ENCODE measurements at regions not wholly inside any gene's neighbourhood (a gene's known extent, or its start where the extent isn't known, plus 50 kb on each side); places are given as distances from the start of the nearest gene placed in this dataset.

DNA sequence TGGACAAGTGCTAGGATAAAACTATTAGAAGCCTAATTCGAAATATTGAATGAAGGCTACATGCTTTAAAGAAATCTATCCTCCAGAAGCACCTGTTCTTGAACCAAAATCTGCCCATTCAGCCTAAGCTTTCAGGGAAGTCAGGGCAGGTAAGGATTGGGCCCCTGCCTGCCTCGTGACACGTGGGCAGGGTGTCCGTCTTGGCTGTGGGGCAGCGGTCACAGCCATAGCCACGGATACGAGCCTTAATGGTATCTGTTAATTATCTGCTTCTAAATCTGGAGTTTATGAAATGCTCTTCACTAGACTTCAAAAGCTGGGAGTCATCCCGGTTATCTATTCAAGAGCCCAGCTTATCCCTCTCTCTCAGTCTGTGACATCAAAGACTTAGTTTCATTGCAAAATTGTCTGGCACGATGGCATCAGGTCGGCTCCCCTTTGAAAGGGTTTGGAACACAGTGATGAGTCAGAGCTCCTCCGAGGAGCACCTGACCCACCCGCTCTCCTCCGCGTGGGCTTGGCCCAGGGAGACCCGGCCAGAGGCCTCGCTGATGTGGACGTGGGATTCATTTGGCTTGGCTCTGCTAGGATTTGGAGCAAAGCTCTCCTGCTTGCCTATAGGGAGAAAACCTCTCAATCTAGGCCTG, 135.9 kb downstream of the MACROH2A1 start:
- TF ChIP-seq EZH2 (IDR thresholded peaks at IDR 0.05; ENCODE audit: borderline replicate concordance, control insufficient read depth, low read depth, low read length) (no peak), SIN3A (IDR thresholded peaks at IDR 0.05; ENCODE audit: low read depth, low read length) (no peak), POLR2A (IDR thresholded peaks at IDR 0.05; ENCODE audit: low read depth, low read length) (no peak), CEBPB (IDR thresholded peaks at IDR 0.05; ENCODE audit: borderline replicate concordance in 1 of 2, low read depth in 2 of 2, low read length in 2 of 2) (no peak), BRCA1 (IDR thresholded peaks at IDR 0.05; ENCODE audit: low read depth, low read length) (no peak), KDM1A (IDR thresholded peaks at IDR 0.05; ENCODE audit: borderline replicate concordance) (no peak), SMAD1 (IDR thresholded peaks at IDR 0.05; ENCODE audit: low read depth, partially characterized antibody) (no peak), JUNB (IDR thresholded peaks at IDR 0.05) (no peak), MXI1 (IDR thresholded peaks at IDR 0.05; ENCODE audit: low read depth, low read length) (no peak), SMARCA5 (IDR thresholded peaks at IDR 0.05) (no peak)
- TF ChIP-seq, protein P1, sequence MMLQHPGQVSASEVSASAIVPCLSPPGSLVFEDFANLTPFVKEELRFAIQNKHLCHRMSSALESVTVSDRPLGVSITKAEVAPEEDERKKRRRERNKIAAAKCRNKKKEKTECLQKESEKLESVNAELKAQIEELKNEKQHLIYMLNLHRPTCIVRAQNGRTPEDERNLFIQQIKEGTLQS (IDR thresholded peaks at IDR 0.05; ENCODE audit: borderline replicate concordance, extremely low read depth, low read depth, low read length) = no peak
- TF ChIP-seq, protein P2, sequence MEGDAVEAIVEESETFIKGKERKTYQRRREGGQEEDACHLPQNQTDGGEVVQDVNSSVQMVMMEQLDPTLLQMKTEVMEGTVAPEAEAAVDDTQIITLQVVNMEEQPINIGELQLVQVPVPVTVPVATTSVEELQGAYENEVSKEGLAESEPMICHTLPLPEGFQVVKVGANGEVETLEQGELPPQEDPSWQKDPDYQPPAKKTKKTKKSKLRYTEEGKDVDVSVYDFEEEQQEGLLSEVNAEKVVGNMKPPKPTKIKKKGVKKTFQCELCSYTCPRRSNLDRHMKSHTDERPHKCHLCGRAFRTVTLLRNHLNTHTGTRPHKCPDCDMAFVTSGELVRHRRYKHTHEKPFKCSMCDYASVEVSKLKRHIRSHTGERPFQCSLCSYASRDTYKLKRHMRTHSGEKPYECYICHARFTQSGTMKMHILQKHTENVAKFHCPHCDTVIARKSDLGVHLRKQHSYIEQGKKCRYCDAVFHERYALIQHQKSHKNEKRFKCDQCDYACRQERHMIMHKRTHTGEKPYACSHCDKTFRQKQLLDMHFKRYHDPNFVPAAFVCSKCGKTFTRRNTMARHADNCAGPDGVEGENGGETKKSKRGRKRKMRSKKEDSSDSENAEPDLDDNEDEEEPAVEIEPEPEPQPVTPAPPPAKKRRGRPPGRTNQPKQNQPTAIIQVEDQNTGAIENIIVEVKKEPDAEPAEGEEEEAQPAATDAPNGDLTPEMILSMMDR (IDR thresholded peaks at IDR 0.05 in 2 of 3, conservative IDR thresholded peaks at IDR 0.05 in 1 of 3; ENCODE audit: control insufficient read depth in 2 of 3, extremely low read depth in 1 of 3, insufficient read depth in 1 of 3, low read depth in 3 of 3, low read length in 3 of 3) = no peak
- TF ChIP-seq, protein P3, sequence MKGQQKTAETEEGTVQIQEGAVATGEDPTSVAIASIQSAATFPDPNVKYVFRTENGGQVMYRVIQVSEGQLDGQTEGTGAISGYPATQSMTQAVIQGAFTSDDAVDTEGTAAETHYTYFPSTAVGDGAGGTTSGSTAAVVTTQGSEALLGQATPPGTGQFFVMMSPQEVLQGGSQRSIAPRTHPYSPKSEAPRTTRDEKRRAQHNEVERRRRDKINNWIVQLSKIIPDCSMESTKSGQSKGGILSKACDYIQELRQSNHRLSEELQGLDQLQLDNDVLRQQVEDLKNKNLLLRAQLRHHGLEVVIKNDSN (IDR thresholded peaks at IDR 0.05; ENCODE audit: borderline replicate concordance, extremely low read length, insufficient read depth, low read depth, low read length) = no peak
- TF ChIP-seq, protein P4, sequence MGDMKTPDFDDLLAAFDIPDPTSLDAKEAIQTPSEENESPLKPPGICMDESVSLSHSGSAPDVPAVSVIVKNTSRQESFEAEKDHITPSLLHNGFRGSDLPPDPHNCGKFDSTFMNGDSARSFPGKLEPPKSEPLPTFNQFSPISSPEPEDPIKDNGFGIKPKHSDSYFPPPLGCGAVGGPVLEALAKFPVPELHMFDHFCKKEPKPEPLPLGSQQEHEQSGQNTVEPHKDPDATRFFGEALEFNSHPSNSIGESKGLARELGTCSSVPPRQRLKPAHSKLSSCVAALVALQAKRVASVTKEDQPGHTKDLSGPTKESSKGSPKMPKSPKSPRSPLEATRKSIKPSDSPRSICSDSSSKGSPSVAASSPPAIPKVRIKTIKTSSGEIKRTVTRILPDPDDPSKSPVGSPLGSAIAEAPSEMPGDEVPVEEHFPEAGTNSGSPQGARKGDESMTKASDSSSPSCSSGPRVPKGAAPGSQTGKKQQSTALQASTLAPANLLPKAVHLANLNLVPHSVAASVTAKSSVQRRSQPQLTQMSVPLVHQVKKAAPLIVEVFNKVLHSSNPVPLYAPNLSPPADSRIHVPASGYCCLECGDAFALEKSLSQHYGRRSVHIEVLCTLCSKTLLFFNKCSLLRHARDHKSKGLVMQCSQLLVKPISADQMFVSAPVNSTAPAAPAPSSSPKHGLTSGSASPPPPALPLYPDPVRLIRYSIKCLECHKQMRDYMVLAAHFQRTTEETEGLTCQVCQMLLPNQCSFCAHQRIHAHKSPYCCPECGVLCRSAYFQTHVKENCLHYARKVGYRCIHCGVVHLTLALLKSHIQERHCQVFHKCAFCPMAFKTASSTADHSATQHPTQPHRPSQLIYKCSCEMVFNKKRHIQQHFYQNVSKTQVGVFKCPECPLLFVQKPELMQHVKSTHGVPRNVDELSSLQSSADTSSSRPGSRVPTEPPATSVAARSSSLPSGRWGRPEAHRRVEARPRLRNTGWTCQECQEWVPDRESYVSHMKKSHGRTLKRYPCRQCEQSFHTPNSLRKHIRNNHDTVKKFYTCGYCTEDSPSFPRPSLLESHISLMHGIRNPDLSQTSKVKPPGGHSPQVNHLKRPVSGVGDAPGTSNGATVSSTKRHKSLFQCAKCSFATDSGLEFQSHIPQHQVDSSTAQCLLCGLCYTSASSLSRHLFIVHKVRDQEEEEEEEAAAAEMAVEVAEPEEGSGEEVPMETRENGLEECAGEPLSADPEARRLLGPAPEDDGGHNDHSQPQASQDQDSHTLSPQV (IDR thresholded peaks at IDR 0.05) = no peak
